Hematopoietic multipotent progenitor cell treated with erythropoietin and hydrocortisone succinate and interleukin-3 and kit ligand, for 8 days (in vitro differentiated cells): ENCODE measurements at regions not wholly inside any gene's neighbourhood (a gene's known extent, or its start where the extent isn't known, plus 50 kb on each side); places are given as distances from the start of the nearest gene placed in this dataset.

Experiments
- DNase-seq: peaks from one replicate; pipeline ENCODE4 v3.0.0-alpha.2; 2015

DNA sequence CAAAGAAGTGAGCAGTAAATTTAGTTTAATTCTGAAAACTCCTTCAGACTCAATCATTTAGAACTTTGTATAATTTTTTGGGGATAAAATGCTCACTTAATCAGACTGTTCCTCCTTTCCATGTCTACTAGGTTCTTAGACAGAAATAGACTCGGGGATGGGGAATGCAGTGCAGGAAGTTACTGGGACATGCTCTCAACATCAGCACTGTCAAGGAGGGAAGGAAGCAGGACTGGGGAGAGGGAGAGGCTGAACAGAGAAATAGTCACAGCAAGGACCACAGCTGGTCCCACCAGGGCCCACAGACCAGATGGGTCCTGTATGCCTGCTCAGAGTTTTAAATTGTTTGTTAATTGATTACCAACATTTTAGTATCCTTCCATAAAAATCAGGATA lies 310.1 kb upstream of the MSX2 start:
- DNase-seq: no peak

DNA sequence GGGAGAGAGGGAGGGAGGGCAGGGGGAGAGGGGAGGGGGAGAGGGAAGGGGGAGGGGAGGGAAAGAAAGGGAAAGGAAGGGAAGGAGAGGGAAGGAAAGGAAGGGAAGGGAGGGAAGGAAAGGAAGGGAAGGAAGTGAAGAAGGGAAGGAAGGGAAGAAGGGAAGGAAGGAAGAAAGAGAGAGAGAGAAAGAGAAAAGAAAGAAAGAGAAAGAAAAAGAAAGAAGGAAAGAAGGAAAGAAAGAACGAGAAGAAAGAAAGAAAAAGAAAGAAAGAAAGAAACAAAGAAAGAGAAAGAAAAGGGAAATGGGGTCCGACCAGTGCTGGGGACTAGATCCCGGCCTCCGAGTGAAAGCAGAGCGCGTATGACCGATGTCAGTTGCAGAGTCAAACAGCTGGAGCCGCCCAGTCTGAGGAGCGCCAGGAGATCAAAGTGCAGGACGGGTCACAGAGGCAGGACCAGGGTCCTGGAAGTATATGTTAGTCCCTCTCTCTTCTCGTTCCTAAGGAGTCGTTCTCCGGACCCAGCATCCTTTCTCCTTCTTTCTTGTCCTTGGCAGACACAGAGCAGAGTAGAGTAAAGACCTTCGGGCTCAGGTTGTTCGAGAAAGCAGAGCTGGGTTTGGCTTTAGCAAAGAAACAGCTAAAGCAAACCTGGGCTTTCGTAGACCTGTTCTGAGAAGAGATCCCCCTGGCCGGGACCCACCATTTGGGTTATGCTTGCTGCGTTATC lies 305.4 kb upstream of the MSX2 start:
- no peak for DNase-seq

DNA sequence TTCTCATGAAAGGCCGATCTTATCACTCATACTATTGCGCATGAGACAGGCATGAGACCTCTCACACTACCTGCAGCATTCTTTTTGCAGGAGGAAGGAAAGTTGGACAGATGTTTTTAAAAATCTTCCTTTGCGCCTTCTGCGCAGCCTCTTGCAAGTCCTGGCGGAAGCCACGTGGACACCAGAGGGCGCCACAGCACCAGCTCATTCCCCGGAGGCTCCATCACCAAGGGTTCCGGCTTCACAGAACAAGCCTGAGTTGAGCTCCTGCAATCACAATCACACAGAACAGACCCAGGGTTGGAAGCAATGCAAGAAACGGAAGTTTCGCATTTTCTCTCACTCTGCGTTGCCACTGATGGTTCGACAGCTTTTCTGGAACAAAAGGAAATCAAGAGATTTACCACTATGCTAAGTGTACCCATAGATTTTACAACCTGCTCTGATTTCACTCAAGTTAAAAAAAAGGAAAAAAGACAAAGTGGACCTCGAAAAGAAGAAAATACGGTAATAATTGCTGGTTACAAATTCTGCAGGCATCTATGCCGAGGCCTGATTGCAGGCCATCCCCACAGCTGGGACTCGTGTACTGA lies 304.7 kb upstream of the MSX2 start:
- DNase-seq: peak; percentile 73

DNA sequence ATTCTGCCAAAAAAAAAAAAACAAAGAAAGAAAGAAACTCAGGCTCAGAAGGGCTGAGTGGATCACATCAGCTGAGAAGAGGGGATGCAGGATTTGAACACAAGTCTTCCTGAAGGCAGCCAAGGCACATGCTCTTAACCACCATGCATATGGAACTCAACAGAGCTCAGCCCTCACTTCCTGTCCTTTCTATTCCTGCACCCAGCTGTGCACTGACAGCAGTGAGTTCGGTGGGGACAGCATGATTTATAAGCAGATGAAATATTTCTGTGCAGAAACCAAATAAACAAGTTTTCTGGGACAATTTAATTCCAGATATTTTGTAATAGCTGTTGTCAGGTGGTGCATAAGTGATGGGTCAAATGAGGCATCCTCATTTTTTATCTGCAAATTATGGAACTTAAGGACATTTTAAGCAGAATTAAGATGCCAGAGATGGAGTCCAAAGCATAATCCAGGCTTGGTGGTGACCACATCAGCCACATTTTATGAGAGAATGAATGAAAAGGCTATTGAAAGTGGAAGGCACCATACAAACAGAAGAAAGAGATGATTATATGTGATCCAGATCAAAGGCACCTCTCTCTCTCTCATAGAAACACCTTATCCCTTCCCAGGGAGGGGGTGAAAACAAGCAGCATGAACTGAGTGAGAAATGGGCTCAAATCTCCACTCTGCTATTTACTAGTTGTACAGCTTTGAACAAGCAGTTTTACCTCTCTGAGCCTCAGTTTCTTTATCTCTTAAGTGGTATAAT lies 303.6 kb upstream of the MSX2 start:
- DNase-seq: no peak

DNA sequence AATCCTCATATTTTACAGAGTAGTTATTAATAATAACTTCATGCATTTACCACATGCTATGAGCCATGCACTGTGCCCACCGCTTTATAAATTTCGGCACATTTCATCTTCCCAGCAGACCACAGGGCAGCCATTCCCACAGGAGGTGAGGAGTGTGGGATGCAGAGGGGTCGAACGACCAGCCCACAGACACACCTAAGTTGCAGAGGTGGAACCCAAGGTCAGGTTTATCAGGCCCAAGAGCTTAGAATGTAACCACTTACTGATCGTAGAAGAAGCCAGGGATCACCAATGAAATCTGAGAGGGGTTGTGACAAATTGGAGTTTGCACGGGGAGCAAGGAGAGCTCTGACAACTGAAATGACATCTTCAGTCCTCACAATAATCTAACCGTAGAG lies 303.0 kb upstream of the MSX2 start:
- no peak for DNase-seq

DNA sequence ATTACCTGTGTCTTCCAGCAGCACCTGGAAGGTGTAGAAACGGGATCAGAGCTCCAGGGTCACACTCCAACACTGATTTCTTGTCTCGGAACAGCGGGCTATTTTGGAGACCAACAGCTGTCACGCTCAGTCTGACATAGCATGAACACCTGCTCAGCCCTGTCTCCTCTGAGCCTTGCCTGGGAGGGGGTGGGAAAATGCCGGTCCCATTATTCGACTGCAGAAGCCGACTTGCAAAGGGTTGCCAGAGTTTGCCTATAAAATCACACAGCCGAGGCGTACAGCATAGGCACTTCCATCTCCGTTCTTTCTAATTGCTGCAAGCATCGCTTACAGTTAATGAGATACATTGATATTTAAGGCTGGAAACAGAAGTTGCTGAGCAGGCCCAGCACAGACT lies 300.8 kb upstream of the MSX2 start:
- DNase-seq: no peak

DNA sequence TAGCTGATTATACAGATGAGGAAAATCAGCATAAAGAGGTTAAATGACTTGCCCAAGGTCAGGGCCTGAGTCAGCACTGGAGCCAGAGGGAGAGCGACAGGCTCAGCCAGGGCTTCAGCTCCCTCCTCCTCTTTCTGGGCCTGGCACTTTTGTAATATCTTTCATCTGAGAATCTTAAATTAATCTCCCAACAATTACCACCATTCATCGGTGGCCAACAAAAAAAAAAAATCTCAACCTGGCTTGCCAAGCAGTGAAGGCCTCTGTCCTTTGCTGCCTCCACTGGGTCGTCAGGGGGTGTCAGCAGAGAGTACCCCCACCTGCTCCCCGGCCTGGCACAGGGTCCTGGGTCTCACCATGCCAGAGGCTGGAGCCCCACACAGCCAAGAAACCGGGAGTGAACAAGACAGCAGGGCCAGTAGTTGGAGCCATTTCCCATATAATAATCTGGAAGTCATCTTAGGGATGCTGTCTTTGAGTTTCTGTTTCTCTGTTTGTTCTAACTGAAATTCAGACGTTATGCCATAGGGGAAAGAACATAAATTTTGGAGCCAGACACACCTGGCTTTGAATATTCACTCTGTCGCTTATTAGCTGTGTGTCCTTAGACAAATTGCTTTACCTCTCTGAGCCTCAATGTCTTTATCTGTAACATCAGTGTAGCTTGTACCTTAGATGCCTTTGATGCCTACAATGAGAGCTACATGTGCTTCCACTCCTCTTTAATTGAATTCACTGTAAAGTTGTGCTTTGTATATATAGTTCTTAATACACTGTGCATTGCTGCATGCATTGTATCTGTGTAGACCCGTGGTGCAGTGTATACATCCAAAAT lies 299.9 kb upstream of the MSX2 start:
- no peak for DNase-seq

DNA sequence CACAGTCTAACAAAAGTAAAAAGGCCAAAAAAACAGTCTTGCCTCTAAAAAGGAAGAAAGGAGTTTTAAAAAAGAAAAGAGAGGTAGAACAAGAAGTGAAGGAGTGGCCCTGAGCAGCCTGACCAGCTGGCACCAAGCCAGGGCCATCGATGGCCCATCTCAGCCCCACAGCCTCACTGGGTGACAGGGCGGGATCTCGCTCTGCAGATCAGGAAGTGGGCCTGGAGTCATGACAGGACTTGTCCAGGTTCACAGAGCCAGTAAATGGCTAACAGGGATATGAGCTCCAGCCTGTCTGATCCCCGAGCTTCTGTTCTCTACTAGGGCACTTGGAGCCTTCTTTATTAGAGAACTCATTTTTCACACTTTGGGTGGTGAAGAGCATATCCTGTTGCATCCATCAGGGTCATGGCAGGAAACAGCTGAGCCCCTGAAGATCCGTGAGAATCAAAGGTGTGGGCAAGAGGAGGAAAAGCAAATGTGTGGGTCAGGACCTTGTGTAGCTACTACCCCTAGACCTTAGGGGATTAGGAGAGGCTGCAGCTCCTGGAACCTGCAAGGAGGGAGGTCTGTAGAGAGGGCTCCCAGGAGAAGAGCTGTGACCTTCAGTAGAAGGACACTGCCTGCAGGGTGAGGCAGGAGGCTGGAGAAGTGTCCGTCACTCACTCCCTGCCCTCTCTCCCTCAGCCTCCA lies 299.0 kb upstream of the MSX2 start:
- peak; percentile 2 for DNase-seq

DNA sequence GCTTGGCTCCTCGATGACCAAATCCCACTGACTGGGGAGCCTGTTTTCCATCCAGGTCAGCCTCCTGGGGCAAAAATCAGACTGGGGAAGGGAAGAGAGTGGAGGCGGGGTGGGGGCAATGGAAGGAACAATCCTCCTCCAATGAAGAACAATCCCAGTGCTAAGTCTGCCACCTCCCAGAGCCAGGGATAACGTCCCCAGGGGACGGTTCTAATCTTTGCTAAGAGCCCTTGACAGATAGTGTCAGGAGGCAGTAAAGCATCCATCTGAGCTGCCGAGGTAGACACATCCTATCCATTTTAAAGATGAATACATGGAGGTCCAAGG lies 298.5 kb upstream of the MSX2 start:
- no peak for DNase-seq

DNA sequence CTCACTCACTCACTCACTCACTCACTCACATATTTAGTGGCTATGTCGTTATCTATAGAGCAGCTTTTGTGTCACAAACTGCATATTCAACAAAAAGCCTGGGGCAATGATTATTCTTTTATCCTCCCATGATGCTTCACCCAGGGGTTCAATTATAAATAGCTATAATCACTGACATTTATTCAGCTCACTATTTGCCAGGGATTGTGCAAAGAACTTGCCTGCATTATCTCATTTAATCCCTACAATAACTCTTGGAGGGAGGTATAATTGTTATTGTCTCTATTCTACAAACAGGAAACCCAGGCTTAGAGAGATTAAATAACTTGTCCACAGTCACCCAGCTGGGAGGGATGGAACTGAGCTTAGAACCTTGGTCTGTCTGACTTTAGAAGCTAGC lies 298.0 kb upstream of the MSX2 start:
- DNase-seq: no peak

DNA sequence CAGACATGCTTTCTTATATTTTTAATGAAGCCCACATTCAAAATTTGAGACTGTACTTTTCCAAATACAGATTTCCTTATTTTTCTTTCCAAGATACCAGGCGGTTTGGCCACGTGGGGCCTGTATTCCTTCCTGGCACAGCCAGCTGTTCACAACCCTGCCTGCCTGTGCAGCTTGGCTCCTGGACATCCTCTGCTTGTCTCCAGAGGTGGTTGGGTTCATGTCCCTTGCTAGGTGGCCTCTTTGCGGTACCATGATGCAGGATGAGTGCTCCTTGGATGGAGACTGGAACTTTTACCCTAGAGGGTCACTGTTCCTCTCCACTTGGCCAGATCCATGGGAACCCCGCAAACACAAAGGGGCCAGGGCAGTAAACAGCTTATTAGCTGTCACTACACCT lies 297.5 kb upstream of the MSX2 start:
- DNase-seq: no peak

DNA sequence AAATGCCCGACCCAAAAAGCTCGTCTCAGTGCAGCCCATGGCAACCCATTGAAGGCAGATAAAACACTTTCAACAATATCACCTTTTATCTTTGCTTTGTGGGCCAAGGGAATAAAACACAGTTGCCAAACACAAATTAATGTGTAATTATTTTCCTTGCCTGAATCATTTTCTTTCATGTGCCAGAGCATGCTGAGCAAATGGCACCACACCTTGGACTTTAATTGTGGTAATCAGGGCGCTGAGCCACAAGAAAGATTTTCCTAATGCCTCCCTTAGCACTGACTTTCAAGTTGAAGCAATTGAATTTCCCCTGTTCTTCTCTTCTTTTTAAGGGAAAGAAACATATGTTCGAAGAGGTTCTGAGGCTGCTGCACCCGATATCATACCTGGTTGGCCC lies 297.1 kb upstream of the MSX2 start:
- DNase-seq: no peak

DNA sequence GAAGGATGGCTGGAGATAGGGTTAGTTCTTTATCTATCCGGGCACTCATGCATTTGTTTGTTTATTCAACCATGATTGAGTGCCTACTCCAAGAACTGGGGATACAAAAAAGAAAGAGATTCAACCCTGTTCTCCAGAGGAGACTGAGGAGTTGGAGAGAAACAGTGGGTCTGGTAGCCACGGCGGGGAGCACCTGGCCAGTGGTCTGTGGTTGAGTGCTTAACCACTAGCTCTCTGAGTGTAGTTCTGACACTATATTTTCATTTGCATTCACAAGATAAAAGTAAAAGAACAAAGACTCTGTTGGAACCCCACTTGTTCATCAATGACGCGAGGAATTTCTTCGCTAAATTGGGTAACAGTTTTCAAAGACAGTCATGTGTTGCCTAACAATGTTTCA lies 295.5 kb upstream of the MSX2 start:
- no peak for DNase-seq

DNA sequence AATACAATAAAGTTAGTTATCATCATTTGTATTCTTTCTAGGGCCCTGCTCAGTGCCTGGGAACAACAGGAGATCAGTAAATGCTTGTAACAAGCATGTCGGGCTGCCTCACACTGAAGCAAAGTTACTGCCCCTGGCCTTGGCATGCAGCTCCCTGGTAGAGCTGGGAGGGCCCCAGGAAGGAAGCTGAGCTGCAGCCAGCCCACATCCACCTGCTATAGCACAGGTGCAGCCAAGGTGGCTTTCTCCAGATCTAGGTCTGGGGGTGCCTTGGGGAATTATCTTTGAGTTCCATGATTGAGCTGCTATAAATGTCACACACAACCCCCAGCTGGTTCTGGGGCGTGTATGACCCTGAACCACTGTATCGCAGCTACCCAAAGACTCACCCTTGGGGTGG lies 293.4 kb upstream of the MSX2 start:
- no peak for DNase-seq

DNA sequence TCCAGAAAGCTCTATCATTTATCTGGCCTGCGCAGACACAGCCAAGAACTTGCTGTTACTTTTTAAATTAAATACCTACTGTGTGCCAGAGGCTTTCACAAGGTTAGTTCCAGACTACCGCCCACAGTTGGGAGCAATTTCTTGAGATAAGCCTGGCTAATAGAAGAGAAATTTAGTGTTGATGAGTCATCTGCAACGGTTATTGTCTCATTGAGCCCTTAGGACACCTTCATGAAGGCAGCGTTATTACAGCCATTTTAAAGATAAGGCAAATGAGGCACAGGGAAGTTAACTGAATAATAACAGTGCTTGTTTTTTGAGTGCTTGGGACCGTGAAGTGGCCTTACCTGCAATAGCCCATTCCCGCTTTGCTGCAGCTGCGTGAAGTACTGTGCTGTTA lies 292.9 kb upstream of the MSX2 start:
- DNase-seq: peak; percentile 1

DNA sequence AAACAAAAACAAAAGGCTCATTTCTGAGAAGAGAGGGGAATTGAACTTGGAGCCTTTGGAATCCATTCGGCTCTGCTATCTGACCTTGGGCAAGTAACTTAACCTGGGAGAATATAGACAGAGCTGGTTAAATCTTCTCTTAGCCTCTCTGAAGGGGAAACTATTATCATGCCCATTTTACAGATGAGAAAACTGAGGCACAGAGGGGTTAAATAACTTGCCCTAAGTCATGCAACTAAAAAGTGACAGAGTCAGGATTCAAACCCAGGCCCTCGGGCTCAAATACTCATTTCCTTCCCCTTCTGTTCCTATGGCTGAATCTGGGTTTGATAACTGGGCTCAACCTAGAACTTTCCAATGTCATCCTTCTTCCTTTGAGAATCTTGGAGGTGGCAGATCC lies 291.3 kb upstream of the MSX2 start:
- no peak for DNase-seq

DNA sequence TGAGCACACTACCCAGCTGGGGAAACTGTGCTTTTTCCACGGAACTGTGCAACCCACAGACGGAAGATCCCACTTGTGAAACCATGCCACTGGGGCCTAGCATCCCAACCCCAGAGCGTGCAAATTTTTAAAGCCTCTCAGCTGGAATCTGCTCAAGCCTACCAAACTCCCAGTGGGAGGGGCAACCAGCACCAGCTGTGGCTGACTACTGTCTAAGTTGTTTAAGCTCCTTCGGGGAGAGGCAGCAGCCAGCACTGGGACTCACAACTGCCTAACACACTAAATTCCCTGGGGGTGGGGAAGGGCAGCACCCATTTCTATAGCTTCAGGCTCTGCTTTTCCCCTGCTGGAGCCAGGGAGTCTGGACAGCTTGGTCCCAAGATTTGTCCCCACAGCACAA lies 287.6 kb upstream of the MSX2 start:
- DNase-seq: no peak

DNA sequence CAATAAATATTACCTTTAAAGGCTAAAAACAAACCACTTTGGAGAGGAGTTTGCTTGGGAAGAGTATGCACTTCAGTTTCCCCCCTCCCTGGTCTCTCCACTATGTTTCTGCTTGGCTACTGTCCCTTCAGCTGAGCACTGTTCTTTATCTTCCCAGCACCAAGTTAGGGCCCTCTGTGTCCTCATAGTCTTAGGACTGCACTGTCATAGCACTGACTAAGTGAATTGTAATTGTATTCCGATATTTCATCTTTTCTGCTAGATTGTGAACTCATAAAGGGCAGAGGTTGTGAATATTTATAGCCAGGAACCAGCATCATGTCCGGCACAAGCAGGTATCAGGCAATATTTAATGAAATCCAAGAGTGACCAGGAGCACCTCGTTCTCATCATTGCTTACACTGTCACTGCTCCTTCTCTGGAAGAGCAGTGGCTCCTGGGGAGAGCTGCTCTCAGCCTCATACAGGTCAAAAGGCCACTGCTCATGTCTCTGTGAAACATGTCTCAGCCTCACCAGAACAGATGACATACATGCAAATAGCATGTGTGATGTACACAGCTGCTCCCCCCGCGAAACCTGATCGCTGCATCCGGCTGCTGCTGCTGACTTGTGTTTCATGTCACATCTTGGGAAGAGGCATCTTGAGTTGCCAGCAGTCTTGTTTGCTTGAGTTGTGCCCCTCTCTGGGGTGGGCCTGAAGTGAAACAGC lies 279.7 kb upstream of the MSX2 start:
- DNase-seq: no peak

DNA sequence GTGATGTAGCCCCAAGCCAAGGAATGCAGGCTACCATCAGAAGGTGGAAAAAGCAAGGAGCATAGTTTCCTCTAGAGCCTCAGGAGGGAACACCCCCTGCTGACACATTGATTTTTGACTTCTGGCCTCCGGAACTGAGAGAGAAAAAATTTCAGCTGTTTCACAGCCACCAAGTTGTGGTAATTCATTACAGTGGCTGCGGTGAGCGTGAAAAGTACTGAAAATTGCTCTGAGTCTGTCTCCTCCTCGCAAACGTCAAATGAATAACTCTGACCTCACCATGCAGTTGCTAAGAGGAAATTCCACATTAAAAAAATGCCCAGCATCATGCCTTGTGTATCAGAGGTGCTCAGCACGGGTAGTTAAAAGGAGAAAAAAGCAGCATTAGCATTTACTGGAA lies 277.9 kb upstream of the MSX2 start:
- no peak for DNase-seq

DNA sequence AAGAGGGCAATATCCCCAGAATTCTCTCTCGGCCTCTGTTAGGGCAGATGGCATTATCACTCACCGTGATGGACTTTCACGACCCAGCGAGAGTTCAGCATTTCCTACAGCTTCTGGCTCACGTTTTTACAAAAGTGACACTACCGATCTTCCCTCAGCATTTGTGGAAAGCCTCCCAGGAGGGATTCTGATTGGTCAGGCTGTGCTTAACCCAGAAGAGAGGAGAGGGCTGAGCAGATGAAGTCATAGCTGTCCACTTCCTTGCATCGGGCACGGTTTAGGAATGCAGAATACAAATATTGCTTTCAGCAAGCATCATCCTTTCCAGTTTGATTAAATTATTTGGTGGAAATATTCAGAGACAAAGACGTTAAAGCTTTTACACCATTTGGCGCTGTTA lies 277.4 kb upstream of the MSX2 start:
- no peak for DNase-seq

DNA sequence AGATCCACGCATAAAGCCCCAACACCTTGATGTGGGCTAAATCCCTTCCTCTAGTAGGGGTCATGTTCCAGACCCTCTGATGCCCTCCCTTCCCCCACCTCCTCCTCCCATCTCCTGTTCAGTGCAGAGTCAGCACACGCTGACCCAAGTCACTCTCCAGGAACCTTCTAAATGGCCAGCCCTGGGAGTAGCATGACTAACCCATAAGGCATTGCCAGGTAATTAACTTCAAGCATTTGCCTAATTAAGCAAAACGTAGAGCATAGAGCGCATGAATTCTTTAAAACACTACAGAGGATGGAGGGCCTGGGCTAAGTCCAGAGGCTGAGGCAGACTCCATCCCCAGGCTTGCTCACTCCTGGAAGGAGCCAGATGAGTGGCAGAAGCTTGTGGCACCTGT lies 276.3 kb upstream of the MSX2 start:
- no peak for DNase-seq

DNA sequence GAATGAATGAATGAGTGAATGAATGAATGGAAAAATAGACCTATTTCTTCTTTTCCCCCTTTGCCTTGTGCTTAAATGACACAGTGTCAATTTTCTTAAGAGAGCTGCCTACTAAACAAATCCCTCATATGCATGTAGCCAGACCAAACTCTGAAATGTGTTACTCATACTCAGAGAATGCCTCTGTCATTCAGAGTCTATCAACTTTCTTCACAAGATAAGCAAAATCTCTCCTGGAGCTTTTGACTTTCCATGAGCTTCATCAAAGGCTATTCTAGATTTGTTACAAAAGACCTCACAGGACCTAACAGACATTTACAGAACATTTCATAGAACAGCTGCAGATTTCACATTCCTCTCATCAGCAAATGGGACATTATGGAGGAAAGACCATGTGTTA lies 275.7 kb upstream of the MSX2 start:
- no peak for DNase-seq
